ENCODE measurements at regions not wholly inside any gene's neighbourhood (a gene's known extent, or its start where the extent isn't known, plus 50 kb on each side); places are given as distances from the start of the nearest gene placed in this dataset.

DNA sequence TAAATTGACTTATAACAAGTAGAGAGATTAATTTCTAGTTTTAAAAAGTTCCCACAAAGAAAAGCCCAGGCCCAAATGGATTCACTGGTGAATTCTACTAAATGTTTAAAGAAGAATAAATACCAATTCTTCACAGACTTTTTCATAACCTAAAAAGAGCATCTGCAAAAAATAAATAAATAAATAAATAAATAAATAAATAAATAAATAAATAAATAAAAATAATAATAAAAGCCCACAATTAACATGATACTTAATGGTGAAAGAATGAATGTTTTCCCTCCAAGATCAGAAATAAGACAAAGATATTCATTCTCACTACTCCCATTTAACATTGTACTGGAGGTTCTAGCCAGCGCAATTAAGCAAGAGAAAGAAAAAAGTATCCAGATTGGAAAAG, 97.6 kb upstream of the KAZN start:
- TF ChIP-seq CTCF (optimal IDR thresholded peaks at IDR 0.05 in 1 of 3, IDR thresholded peaks at IDR 0.05 in 1 of 3, conservative IDR thresholded peaks at IDR 0.05 in 1 of 3; ENCODE audit: extremely low read depth in 1 of 3, insufficient read depth in 2 of 3, low read length in 3 of 3) (no peak), EZH2 (IDR thresholded peaks at IDR 0.05; ENCODE audit: low read length) (no peak)
